Stimulated activated CD4-positive, alpha-beta T cell treated with anti-CD3 and anti-CD28 coated beads, Interleukin-1b, Interleukin-23, amount 100 ng/mL, for 48 hours (primary cell): ENCODE measurements at regions not wholly inside any gene's neighbourhood (a gene's known extent, or its start where the extent isn't known, plus 50 kb on each side); places are given as distances from the start of the nearest gene placed in this dataset.
"Not testable (repeated sequence)": the region's sequence is repeated elsewhere in the genome, so short reads cannot be mapped to it uniquely, and the experiment has no call there.

Source experiments
- DNase-seq: peaks from one replicate; pipeline ENCODE4 v3.0.0-alpha.2; 2020

- DNase-seq = not testable (repeated sequence)
These were observed 335.0 kb upstream of the DNAJC19 start for GRCh38 chr3:181324516-181324915.

- no peak for DNase-seq
These were observed 328.8 kb upstream of the DNAJC19 start for GRCh38 chr3:181318321-181318720.

- DNase-seq = no peak
These were observed 328.0 kb upstream of the DNAJC19 start for GRCh38 chr3:181317508-181317907.

- no peak for DNase-seq
These were observed 326.9 kb upstream of the DNAJC19 start for GRCh38 chr3:181316482-181316881.

GRCh38 chr3:181313335-181313734 is 323.8 kb upstream of the DNAJC19 start:
- DNase-seq = no peak

- DNase-seq = no peak
These were observed 321.6 kb upstream of the DNAJC19 start for GRCh38 chr3:181311186-181311585.

GRCh38 chr3:181302960-181303359 is 313.4 kb upstream of the DNAJC19 start:
- no peak for DNase-seq

- no peak for DNase-seq
These were observed 310.5 kb upstream of the DNAJC19 start for GRCh38 chr3:181300033-181300432.

- no peak for DNase-seq
These were observed 308.9 kb upstream of the DNAJC19 start for GRCh38 chr3:181298421-181298820.

- no peak for DNase-seq
These were observed 303.4 kb upstream of the DNAJC19 start for GRCh38 chr3:181292984-181293383.

- no peak for DNase-seq
These were observed 301.4 kb upstream of the DNAJC19 start for GRCh38 chr3:181290941-181291340.

- DNase-seq = no peak
These were observed 299.8 kb upstream of the DNAJC19 start for GRCh38 chr3:181289306-181289705.

GRCh38 chr3:181288145-181288544 is 298.6 kb upstream of the DNAJC19 start:
- no peak for DNase-seq

- no peak for DNase-seq
These were observed 289.7 kb upstream of the DNAJC19 start for GRCh38 chr3:181279239-181279565.

- DNase-seq = no peak
These were observed 289.1 kb upstream of the DNAJC19 start for GRCh38 chr3:181278468-181279238.

GRCh38 chr3:181276358-181276896 is 286.9 kb upstream of the DNAJC19 start:
- no peak for DNase-seq

GRCh38 chr3:181274025-181274424 is 284.5 kb upstream of the DNAJC19 start:
- DNase-seq = no peak

- DNase-seq = no peak
These were observed 277.8 kb upstream of the DNAJC19 start for GRCh38 chr3:181267312-181267711.

GRCh38 chr3:181265750-181266333 is 276.3 kb upstream of the DNAJC19 start:
- no peak for DNase-seq

GRCh38 chr3:181264486-181264885 is 274.9 kb upstream of the DNAJC19 start:
- DNase-seq = no peak

GRCh38 chr3:181253796-181254195 is 264.3 kb upstream of the DNAJC19 start:
- DNase-seq = no peak

GRCh38 chr3:181252631-181253030 is 263.1 kb upstream of the DNAJC19 start:
- no peak for DNase-seq

GRCh38 chr3:181250714-181251113 is 261.2 kb upstream of the DNAJC19 start:
- DNase-seq = no peak

- no peak for DNase-seq
These were observed 249.9 kb upstream of the DNAJC19 start for GRCh38 chr3:181239441-181239840.

- no peak for DNase-seq
These were observed 240.7 kb upstream of the DNAJC19 start for GRCh38 chr3:181230258-181230657.
